GM19193 (cell line): ENCODE measurements at regions not wholly inside any gene's neighbourhood (a gene's known extent, or its start where the extent isn't known, plus 50 kb on each side); places are given as distances from the start of the nearest gene placed in this dataset.

Experiments
- POLR2A ChIP-seq: IDR thresholded peaks from 4 replicates; pipeline ENCODE4 v1.6.1; 2011; ENCODE audit not compliant: insufficient read depth, insufficient read length; ENCODE audit errors: extremely low read depth

- TF ChIP-seq POLR2A: no peak
Measured at GRCh38 chr3:177345049-177345972, 148.0 kb upstream of the TBL1XR1 start.

- TF ChIP-seq POLR2A: no peak
Measured at GRCh38 chr3:177345973-177346503, 148.8 kb upstream of the TBL1XR1 start.

- no peak for TF ChIP-seq POLR2A
Measured at GRCh38 chr3:177346878-177347277, 149.6 kb upstream of the TBL1XR1 start.

GRCh38 chr3:177347611-177348010 is 150.3 kb upstream of the TBL1XR1 start:
- no peak for TF ChIP-seq POLR2A

- TF ChIP-seq POLR2A: no peak
Measured at GRCh38 chr3:177348974-177349373, 151.7 kb upstream of the TBL1XR1 start.

GRCh38 chr3:177349384-177349783 is 152.1 kb upstream of the TBL1XR1 start:
- no peak for TF ChIP-seq POLR2A

- no peak for TF ChIP-seq POLR2A
Measured at GRCh38 chr3:177350121-177350520, 152.8 kb upstream of the TBL1XR1 start.

GRCh38 chr3:177351206-177351605 is 153.9 kb upstream of the TBL1XR1 start:
- TF ChIP-seq POLR2A: no peak

GRCh38 chr3:177351757-177352158 is 154.5 kb upstream of the TBL1XR1 start:
- no peak for TF ChIP-seq POLR2A

- TF ChIP-seq POLR2A: no peak
Measured at GRCh38 chr3:177352424-177352823, 155.1 kb upstream of the TBL1XR1 start.

- no peak for TF ChIP-seq POLR2A
Measured at GRCh38 chr3:177353140-177353539, 155.9 kb upstream of the TBL1XR1 start.

GRCh38 chr3:177354466-177354865 is 157.2 kb upstream of the TBL1XR1 start:
- TF ChIP-seq POLR2A: no peak

- TF ChIP-seq POLR2A: no peak
Measured at GRCh38 chr3:177356113-177356512, 158.8 kb upstream of the TBL1XR1 start.

- no peak for TF ChIP-seq POLR2A
Measured at GRCh38 chr3:177356952-177357351, 159.7 kb upstream of the TBL1XR1 start.

GRCh38 chr3:177357352-177358090 is 160.2 kb upstream of the TBL1XR1 start:
- no peak for TF ChIP-seq POLR2A
